Chondrocyte (in vitro differentiated cells): ENCODE measurements at regions not wholly inside any gene's neighbourhood (a gene's known extent, or its start where the extent isn't known, plus 50 kb on each side); places are given as distances from the start of the nearest gene placed in this dataset.

Experiments
- DNase-seq: peaks from one replicate; pipeline ENCODE4 v3.0.0; 2021; ENCODE audit warnings: mixed read lengths, low spot score
- H3K27ac Mint-ChIP-seq: one replicate; pipeline ENCODE4 v1.8.0; 2021; ENCODE audit warnings: mild to moderate bottlenecking, moderate library complexity, mixed read lengths; ENCODE audit not compliant: unreplicated experiment
- H3K27me3 Mint-ChIP-seq: 2 replicates; pipeline ENCODE4 v1.8.0; 2021; ENCODE audit warnings: low read depth, mixed read lengths
- H3K36me3 Mint-ChIP-seq: 2 replicates; pipeline ENCODE4 v1.8.0; 2021; ENCODE audit warnings: low read depth, mixed read lengths
- H3K4me1 Mint-ChIP-seq: 2 replicates; pipeline ENCODE4 v1.8.0; 2021; ENCODE audit warnings: low read depth, mild to moderate bottlenecking, mixed read lengths
- H3K4me3 Mint-ChIP-seq: one replicate; pipeline ENCODE4 v1.8.0; 2021; ENCODE audit warnings: mild to moderate bottlenecking, moderate library complexity, mixed read lengths; ENCODE audit not compliant: unreplicated experiment
- H3K9me3 Mint-ChIP-seq: 2 replicates; pipeline ENCODE4 v1.8.0; 2021; ENCODE audit warnings: low read depth, mixed read lengths
- TF ChIP-seq, protein P1 (sequence below): fragments of 200-600 bp; sonication (generic); IDR thresholded peaks from 2 replicates; pipeline ENCODE4 v1.5.0; 2021; ENCODE audit warnings: antibody characterized with exemption, mild to moderate bottlenecking, moderate library complexity

DNA sequence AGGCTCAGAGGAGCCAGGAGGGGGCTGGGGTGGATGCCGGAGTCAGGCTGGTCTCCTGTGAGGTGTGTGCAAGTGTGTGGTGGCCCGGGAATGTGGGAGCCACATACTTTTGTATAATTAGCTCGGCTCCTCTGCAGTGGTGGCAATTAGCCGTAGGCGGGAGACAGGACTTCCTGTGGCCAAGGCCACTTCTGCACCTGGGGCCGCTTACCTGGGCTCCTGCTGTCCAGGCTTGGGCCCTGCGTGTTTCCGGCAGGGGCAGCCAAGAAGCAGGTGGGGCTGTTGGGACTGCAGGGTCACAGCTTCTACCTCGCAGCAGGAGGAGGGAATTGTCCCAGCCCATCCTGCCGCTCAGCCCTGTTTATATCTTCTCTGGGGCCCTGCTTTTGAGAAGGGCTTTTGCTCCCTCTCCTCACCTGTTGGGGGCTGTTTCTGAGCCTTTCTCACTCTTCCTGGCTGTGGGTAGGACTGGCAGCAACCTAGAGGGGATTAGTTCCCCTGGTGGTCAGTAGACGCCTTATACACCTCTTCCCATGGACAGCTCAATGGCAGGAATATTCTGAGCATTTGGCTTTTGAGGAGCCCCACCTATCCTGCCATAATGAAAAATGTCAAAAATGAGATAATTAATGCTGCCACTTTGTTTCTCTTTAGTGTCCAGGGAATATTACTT lies 145.4 kb upstream of the PITX1 start:
- Mint-ChIP-seq H3K27ac (no peak overlapping the region), H3K36me3 (no peaks in the 10 kb centered on the region), H3K4me3 (no peak overlapping the region), H3K4me1 (no peaks in the 10 kb centered on the region), H3K27me3 (peaks cover 29% of the 10 kb centered on the region), H3K9me3 (no peaks in the 10 kb centered on the region)
- no peak for DNase-seq
- TF ChIP-seq, protein P1, sequence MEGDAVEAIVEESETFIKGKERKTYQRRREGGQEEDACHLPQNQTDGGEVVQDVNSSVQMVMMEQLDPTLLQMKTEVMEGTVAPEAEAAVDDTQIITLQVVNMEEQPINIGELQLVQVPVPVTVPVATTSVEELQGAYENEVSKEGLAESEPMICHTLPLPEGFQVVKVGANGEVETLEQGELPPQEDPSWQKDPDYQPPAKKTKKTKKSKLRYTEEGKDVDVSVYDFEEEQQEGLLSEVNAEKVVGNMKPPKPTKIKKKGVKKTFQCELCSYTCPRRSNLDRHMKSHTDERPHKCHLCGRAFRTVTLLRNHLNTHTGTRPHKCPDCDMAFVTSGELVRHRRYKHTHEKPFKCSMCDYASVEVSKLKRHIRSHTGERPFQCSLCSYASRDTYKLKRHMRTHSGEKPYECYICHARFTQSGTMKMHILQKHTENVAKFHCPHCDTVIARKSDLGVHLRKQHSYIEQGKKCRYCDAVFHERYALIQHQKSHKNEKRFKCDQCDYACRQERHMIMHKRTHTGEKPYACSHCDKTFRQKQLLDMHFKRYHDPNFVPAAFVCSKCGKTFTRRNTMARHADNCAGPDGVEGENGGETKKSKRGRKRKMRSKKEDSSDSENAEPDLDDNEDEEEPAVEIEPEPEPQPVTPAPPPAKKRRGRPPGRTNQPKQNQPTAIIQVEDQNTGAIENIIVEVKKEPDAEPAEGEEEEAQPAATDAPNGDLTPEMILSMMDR: no peak

DNA sequence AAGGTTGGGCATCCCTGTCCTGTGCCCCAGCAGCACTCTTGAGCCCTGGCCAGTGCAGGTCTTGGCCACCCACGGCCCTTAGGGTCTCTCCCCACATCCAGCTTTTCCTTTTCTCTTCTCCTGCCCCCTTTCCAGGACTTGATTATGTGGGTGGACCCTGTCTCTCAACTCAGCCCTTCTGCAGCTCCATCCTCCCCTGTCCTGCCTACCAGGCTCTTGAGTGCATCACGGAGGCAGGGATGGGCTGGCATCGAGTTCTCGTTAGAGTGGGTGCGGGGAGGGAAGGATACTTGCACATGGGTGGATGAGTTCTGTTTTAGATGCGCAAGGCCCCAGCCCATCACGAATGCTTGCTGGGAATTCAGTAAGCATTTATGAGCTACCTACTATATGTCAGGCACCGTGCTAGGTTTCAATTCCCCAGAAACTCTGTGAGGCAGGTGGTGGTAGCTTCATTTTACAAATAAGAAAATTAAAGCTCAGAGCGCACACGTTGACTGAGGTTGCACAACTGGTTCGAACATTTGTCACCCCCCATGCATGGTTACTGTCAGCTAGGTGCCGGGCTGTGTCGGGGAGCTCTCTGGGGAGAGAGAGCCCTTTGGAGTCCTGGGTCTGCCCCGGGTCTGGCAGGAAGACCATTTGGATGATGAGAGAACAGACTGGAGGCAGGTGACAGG lies 144.6 kb upstream of the PITX1 start:
- no peaks in the 10 kb centered on the region for H3K9me3 Mint-ChIP-seq
- TF ChIP-seq, protein P1: no peak
- no peaks in the 10 kb centered on the region for H3K4me1 Mint-ChIP-seq
- no peak overlapping the region for H3K4me3 Mint-ChIP-seq
- H3K27ac Mint-ChIP-seq: no peak overlapping the region
- DNase-seq: no peak
- H3K36me3 Mint-ChIP-seq: no peaks in the 10 kb centered on the region
- H3K27me3 Mint-ChIP-seq: peaks cover 33% of the 10 kb centered on the region

DNA sequence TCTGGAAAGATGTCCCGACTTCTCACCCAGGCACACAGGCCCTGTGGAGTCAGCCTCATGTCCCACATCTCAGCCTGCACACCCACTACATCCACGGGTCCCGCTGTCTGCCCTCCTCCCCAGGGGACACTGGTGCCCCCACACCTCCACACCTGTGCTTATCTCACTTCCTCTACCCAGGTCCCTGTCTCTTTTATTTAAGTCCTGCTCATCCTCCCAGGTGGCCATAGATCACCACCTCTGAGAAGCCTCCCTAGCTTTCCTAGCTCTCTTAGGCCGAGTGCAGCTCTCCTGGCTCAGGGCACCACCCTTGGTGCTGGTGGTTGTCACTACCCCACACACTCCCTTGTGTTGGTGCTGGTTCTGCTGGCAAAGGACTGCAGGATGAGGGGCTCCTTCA lies 143.6 kb upstream of the PITX1 start:
- no peak for DNase-seq
- TF ChIP-seq, protein P1: no peak
- H3K4me3 Mint-ChIP-seq: no peak overlapping the region
- H3K27ac Mint-ChIP-seq: no peak overlapping the region
- no peaks in the 10 kb centered on the region for H3K36me3 Mint-ChIP-seq
- H3K27me3 Mint-ChIP-seq: peaks cover 44% of the 10 kb centered on the region
- H3K4me1 Mint-ChIP-seq: no peaks in the 10 kb centered on the region
- no peaks in the 10 kb centered on the region for H3K9me3 Mint-ChIP-seq

DNA sequence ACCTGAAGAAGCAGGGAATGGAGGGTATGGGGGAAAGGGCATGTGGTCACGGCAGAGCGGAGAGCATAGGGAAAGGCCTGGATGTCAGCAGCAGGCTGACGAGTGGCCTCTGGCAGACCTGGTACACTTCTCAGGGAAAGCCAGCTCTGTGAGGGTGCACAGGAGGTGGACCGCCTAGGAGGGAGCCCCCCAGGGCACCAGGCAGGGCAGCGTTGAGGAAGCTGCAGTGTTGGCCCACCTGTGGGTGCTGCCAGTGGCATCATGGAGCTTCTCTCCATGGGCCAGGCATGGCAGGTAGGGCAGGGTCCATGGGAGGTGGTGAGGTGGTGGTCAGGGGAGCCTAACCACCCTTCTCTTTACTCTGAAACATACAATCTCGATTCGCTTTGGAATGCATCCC lies 143.0 kb upstream of the PITX1 start:
- Mint-ChIP-seq H3K9me3 (no peaks in the 10 kb centered on the region), H3K27ac (no peak overlapping the region), H3K36me3 (no peaks in the 10 kb centered on the region), H3K4me3 (no peak overlapping the region), H3K4me1 (no peaks in the 10 kb centered on the region), H3K27me3 (peaks cover 50% of the 10 kb centered on the region)
- DNase-seq: no peak
- TF ChIP-seq, protein P1: no peak

DNA sequence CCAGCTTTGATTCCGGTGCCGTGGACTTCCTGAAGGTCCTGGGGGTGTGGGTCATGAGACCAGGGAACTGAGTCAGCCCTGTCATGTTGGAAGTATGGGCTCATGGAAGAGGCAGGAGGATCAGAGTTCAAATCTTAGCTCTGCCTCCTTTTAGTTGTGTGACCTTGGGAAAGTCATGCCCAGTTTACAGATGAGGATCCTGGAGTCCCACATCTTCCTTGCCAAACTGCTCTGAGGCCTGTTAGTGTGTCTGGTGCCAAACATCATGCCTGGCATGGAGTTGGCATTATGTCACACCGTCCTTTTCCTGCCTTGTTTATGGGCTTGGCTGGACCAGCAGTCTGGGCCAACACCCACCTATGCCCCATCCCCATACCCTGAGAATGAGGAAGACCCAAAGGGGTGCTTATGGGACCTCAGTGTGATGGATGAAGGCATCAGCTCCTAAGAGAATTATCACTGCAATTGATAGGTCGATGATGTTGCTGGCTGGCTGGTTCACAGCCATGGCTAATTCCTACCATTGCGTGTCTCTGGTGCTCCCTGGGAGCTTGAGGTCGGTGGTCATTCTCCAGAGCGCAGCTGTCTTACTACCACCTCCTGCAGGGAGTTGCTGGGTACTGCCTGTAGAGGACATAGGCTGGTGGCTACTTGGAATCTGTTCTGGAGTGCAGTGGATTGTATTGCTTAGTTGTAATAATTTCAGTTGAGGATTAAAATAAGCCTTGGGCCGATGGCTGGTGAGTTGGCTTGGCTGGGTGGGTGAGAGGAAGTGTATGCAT lies 140.5 kb upstream of the PITX1 start:
- Mint-ChIP-seq H3K36me3 (peaks cover 2% of the 10 kb centered on the region), H3K27ac (no peak overlapping the region), H3K27me3 (peaks cover 71% of the 10 kb centered on the region), H3K4me1 (no peaks in the 10 kb centered on the region), H3K9me3 (no peaks in the 10 kb centered on the region), H3K4me3 (no peak overlapping the region)
- no peak for DNase-seq
- TF ChIP-seq, protein P1: no peak
